Neural cell (in vitro differentiated cells): ENCODE measurements at regions not wholly inside any gene's neighbourhood (a gene's known extent, or its start where the extent isn't known, plus 50 kb on each side); places are given as distances from the start of the nearest gene placed in this dataset.

Experiments
- H2AFZ ChIP-seq: fragments of 200-600, 300-800 bp; sonication (generic), shearing (Covaris generic); 2 replicates; pipeline ENCODE4 v1.6.0; 2014; ENCODE audit warnings: low read depth, mild to moderate bottlenecking, antibody characterized with exemption, low read length, moderate library complexity
- H3F3A ChIP-seq: fragments of 200-600 bp; shearing (Covaris generic); 2 replicates; pipeline ENCODE4 v1.6.1; 2016; ENCODE audit warnings: mild to moderate bottlenecking, moderate library complexity, mixed read lengths, antibody characterized with exemption, low read length; ENCODE audit not compliant: insufficient read depth, poor library complexity, severe bottlenecking
- H3K27ac ChIP-seq: fragments of 200-600, 300-800 bp; sonication (generic), shearing (Covaris generic); 2 replicates; pipeline ENCODE4 v1.5.1; 2014; ENCODE audit warnings: mild to moderate bottlenecking, low read length, moderate library complexity
- H3K27me3 ChIP-seq: fragments of 300-800, 200-600 bp; sonication (generic), shearing (Covaris generic); 2 replicates; pipeline ENCODE4 v1.6.0; 2014; ENCODE audit warnings: mild to moderate bottlenecking, low read depth, low read length, moderate library complexity; ENCODE audit not compliant: insufficient read depth
- H3K36me3 ChIP-seq: fragments of 300-800, 200-600 bp; sonication (generic), shearing (Covaris generic); 2 replicates; pipeline ENCODE4 v1.5.1; 2014; ENCODE audit warnings: mild to moderate bottlenecking, antibody characterized with exemption, low read length, moderate library complexity; ENCODE audit not compliant: insufficient read depth
- H3K4me2 ChIP-seq: fragments of 300-800, 200-600 bp; sonication (generic), shearing (Covaris generic); 2 replicates; pipeline ENCODE4 v1.6.0; 2014; ENCODE audit warnings: mild to moderate bottlenecking, low read length
- H3K4me3 ChIP-seq: fragments of 300-800, 200-600 bp; sonication (generic), shearing (Covaris generic); 2 replicates; pipeline ENCODE4 v1.5.1; 2014; ENCODE audit warnings: mild to moderate bottlenecking, low read length, moderate library complexity
- H3K79me2 ChIP-seq: fragments of 200-600 bp; shearing (Covaris generic); replicated peaks from 2 replicates; pipeline ENCODE4 v1.6.0; 2014; ENCODE audit warnings: mild to moderate bottlenecking, low read length, moderate library complexity; ENCODE audit not compliant: insufficient read depth
- H3K9ac ChIP-seq: fragments of 300-800, 200-600 bp; sonication (generic), shearing (Covaris generic); 2 replicates; pipeline ENCODE4 v1.6.1; 2016; ENCODE audit warnings: mild to moderate bottlenecking, low read length, mixed read lengths
- H3K9me2 ChIP-seq: fragments of 200-600 bp; shearing (Covaris generic); 2 replicates; pipeline ENCODE4 v1.6.1; 2016; ENCODE audit warnings: mild to moderate bottlenecking, low read length, mixed read lengths; ENCODE audit not compliant: insufficient read depth
- H3K9me3 ChIP-seq: fragments of 200-600, 300-800 bp; sonication (generic), shearing (Covaris generic); 2 replicates; pipeline ENCODE4 v1.6.1; 2016; ENCODE audit warnings: mild to moderate bottlenecking, mixed run types, low read length, moderate library complexity, mixed read lengths
- H4K20me1 ChIP-seq: fragments of 200-600 bp; shearing (Covaris generic); 2 replicates; pipeline ENCODE4 v1.6.1; 2016; ENCODE audit warnings: mild to moderate bottlenecking, mixed run types; ENCODE audit not compliant: insufficient read depth
- CTCF ChIP-seq: fragments of 450-650 bp; IDR thresholded peaks from 2 replicates; pipeline ENCODE4 v1.5.1; 2014; ENCODE audit warnings: antibody characterized with exemption, mild to moderate bottlenecking, moderate library complexity; ENCODE audit not compliant: poor library complexity, severe bottlenecking
- EP300 ChIP-seq: fragments of 450-650 bp; conservative IDR thresholded peaks from 2 replicates; pipeline ENCODE4 v1.6.1; 2014; ENCODE audit warnings: antibody characterized with exemption, mild to moderate bottlenecking, moderate library complexity; ENCODE audit not compliant: poor library complexity, severe bottlenecking
- EZH2 ChIP-seq: fragments of 200-600, 300-800 bp; shearing (Covaris generic), sonication (generic); IDR thresholded peaks from 2 replicates; pipeline ENCODE4 v1.6.1; 2014; ENCODE audit warnings: antibody characterized with exemption, low read length, borderline replicate concordance, mild to moderate bottlenecking; ENCODE audit not compliant: insufficient read depth, poor library complexity, severe bottlenecking
- MXI1 ChIP-seq: fragments of 450-650 bp; conservative IDR thresholded peaks from 2 replicates; pipeline ENCODE4 v1.6.1; 2014; ENCODE audit warnings: antibody characterized with exemption, mild to moderate bottlenecking; ENCODE audit not compliant: poor library complexity, severe bottlenecking
- POLR2AphosphoS5 ChIP-seq: IDR thresholded peaks from 2 replicates; pipeline ENCODE4 v1.6.1; 2012
- RAD21 ChIP-seq: fragments of 450-650 bp; conservative IDR thresholded peaks from 2 replicates; pipeline ENCODE4 v1.6.1; 2014; ENCODE audit warnings: antibody characterized with exemption, mild to moderate bottlenecking, moderate library complexity
- REST ChIP-seq: IDR thresholded peaks from 2 replicates; pipeline ENCODE4 v1.6.1; 2012; ENCODE audit warnings: borderline replicate concordance
- SMC3 ChIP-seq: fragments of 450-650 bp; conservative IDR thresholded peaks from 2 replicates; pipeline ENCODE4 v1.6.1; 2014; ENCODE audit warnings: antibody characterized with exemption, mild to moderate bottlenecking, moderate library complexity; ENCODE audit not compliant: poor library complexity
- TAF1 ChIP-seq: IDR thresholded peaks from 2 replicates; pipeline ENCODE4 v1.6.1; 2012; ENCODE audit warnings: low read depth

GRCh38 chr13:29681864-29682263 lies 86.4 kb upstream of the SLC7A1 start:
- Histone ChIP-seq H3K9me2 (no peaks in the 10 kb centered on the region), H2AFZ (no peak overlapping the region), H3K9ac (no peak overlapping the region), H3K36me3 (no peaks in the 10 kb centered on the region), H4K20me1 (no peaks in the 10 kb centered on the region), H3K27ac (no peak overlapping the region), H3K4me2 (no peak overlapping the region), H3K27me3 (no peaks in the 10 kb centered on the region), H3F3A (no peaks in the 10 kb centered on the region), H3K79me2 (no peaks in the 10 kb centered on the region), H3K9me3 (no peaks in the 10 kb centered on the region), H3K4me3 (no peak overlapping the region)
- TF ChIP-seq RAD21 (no peak), TAF1 (no peak), EZH2 (no peak), POLR2AphosphoS5 (no peak), MXI1 (no peak), REST (no peak), CTCF (no peak), EP300 (no peak), SMC3 (no peak)

- H4K20me1 ChIP-seq = no peaks in the 10 kb centered on the region
- H3K9ac ChIP-seq = no peak overlapping the region
- no peaks in the 10 kb centered on the region for H3K27me3 ChIP-seq
- no peak overlapping the region for H3K4me3 ChIP-seq
- TF ChIP-seq CTCF (no peak), REST (no peak), EP300 (no peak), EZH2 (no peak), TAF1 (no peak), MXI1 (no peak), POLR2AphosphoS5 (no peak), SMC3 (no peak), RAD21 (no peak)
- no peak overlapping the region for H3K4me2 ChIP-seq
- H3K36me3 ChIP-seq = no peaks in the 10 kb centered on the region
- H3K79me2 ChIP-seq = no peaks in the 10 kb centered on the region
- no peaks in the 10 kb centered on the region for H3K9me3 ChIP-seq
- no peaks in the 10 kb centered on the region for H3K9me2 ChIP-seq
- no peaks in the 10 kb centered on the region for H3F3A ChIP-seq
- H3K27ac ChIP-seq = no peak overlapping the region
- H2AFZ ChIP-seq = no peak overlapping the region
Measured at GRCh38 chr13:29679396-29680053, 84.0 kb upstream of the SLC7A1 start.
